WTC11 (cell line): ENCODE measurements at regions not wholly inside any gene's neighbourhood (a gene's known extent, or its start where the extent isn't known, plus 50 kb on each side); places are given as distances from the start of the nearest gene placed in this dataset.

Source experiments
- ATAC-seq: fragments of 200-7000 bp; cut with Tn5 transposase; 2 replicates; pipeline ENCODE4 v1.10.0; 2021; ENCODE audit warnings: mild to moderate bottlenecking, moderate library complexity
- CTCF ChIA-PET: fragments of 300-600 bp; sonication (Branson Sonifier 250); formaldehyde crosslinking; loops from one replicate; lab custom pipeline; 2021; ENCODE audit warnings: antibody characterized with exemption; lab: Charles Lee
- POLR2A ChIA-PET: fragments of 350-600 bp; sonication (Branson Sonifier 250); formaldehyde crosslinking; loops from one replicate; lab custom pipeline; 2021; ENCODE audit warnings: antibody characterized with exemption; lab: Charles Lee
- DNase-seq: peaks from one replicate; pipeline ENCODE4 v3.0.0; 2021; ENCODE audit warnings: low spot score
- H3K27ac Mint-ChIP-seq: 2 replicates; pipeline ENCODE4 v1.8.0; 2021; ENCODE audit warnings: mixed read lengths
- H3K27me3 Mint-ChIP-seq: 2 replicates; pipeline ENCODE4 v1.8.0; 2021; ENCODE audit warnings: low read depth, mild to moderate bottlenecking, moderate library complexity, mixed read lengths
- H3K36me3 Mint-ChIP-seq: 2 replicates; pipeline ENCODE4 v1.8.0; 2021; ENCODE audit warnings: mixed read lengths
- H3K4me1 Mint-ChIP-seq: 2 replicates; pipeline ENCODE4 v1.8.0; 2022; ENCODE audit warnings: mixed read lengths
- H3K4me3 Mint-ChIP-seq: 2 replicates; pipeline ENCODE4 v1.8.0; 2021; ENCODE audit warnings: mild to moderate bottlenecking, moderate library complexity, mixed read lengths
- H3K9me3 Mint-ChIP-seq: 2 replicates; pipeline ENCODE4 v1.8.0; 2021; ENCODE audit warnings: mixed read lengths
- CBFB ChIP-seq: sonication (generic); formaldehyde crosslinking; IDR thresholded peaks from 2 replicates; pipeline ENCODE4 v1.8.1; 2022; ENCODE audit warnings: mild to moderate bottlenecking, low read depth, missing genetic modification reagents
- IRF2 ChIP-seq: sonication (generic); formaldehyde crosslinking; IDR thresholded peaks from 2 replicates; pipeline ENCODE4 v1.8.0; 2022; ENCODE audit warnings: low read depth, missing genetic modification reagents, borderline replicate concordance
- JUN ChIP-seq: sonication (generic); formaldehyde crosslinking; IDR thresholded peaks from 2 replicates; pipeline ENCODE4 v1.8.0; 2023; ENCODE audit warnings: mild to moderate bottlenecking, missing genetic modification reagents
- NR3C1 ChIP-seq: sonication (generic); formaldehyde crosslinking; conservative IDR thresholded peaks from 2 replicates; pipeline ENCODE4 v1.8.1; 2023; ENCODE audit warnings: low read depth, mild to moderate bottlenecking, missing genetic modification reagents
- RORB ChIP-seq: fragments of 250-450 bp; sonication (Bioruptor Pico); IDR thresholded peaks from 2 replicates; pipeline ENCODE4 v1.9.0; 2021; ENCODE audit warnings: mild to moderate bottlenecking
- SOX15 ChIP-seq: fragments of 250-450 bp; sonication (Bioruptor Pico); IDR thresholded peaks from 2 replicates; pipeline ENCODE4 v1.9.0; 2021; ENCODE audit warnings: mild to moderate bottlenecking
- SP1 ChIP-seq: sonication (generic); formaldehyde crosslinking; conservative IDR thresholded peaks from 2 replicates; pipeline ENCODE4 v1.8.1; 2022; ENCODE audit warnings: missing genetic modification reagents
- ZNF138 ChIP-seq: sonication (generic); formaldehyde crosslinking; conservative IDR thresholded peaks from 2 replicates; pipeline ENCODE4 v1.8.1; 2022; ENCODE audit warnings: mild to moderate bottlenecking, moderate library complexity, missing genetic modification reagents
- ZNF219 ChIP-seq: sonication (generic); formaldehyde crosslinking; IDR thresholded peaks from 2 replicates; pipeline ENCODE4 v1.8.0; 2023; ENCODE audit warnings: missing genetic modification reagents, mild to moderate bottlenecking, borderline replicate concordance
- ZNF416 ChIP-seq: fragments of 250-450 bp; sonication (Bioruptor Pico); IDR thresholded peaks from 2 replicates; pipeline ENCODE4 v1.9.0; 2021; ENCODE audit warnings: mild to moderate bottlenecking, inconsistent platforms
- ZNF423 ChIP-seq: fragments of 250-450 bp; sonication (Bioruptor Pico); IDR thresholded peaks from 2 replicates; pipeline ENCODE4 v2.1.2; 2022; ENCODE audit warnings: mild to moderate bottlenecking, moderate library complexity
- ZNF425 ChIP-seq: fragments of 250-450 bp; sonication (Bioruptor Pico); conservative IDR thresholded peaks from 2 replicates; pipeline ENCODE4 v1.9.0; 2021; ENCODE audit warnings: mild to moderate bottlenecking
- TF ChIP-seq, protein P1 (sequence below): sonication (generic); formaldehyde crosslinking; IDR thresholded peaks from 2 replicates; pipeline ENCODE4 v1.8.0; 2023; ENCODE audit warnings: missing genetic modification reagents, mild to moderate bottlenecking, borderline replicate concordance
- TF ChIP-seq, protein P2 (sequence below): sonication (generic); formaldehyde crosslinking; IDR thresholded peaks from 2 replicates; pipeline ENCODE4 v1.8.1; 2023; ENCODE audit warnings: mild to moderate bottlenecking, moderate library complexity, missing genetic modification reagents
- TF ChIP-seq, protein P3 (sequence below): fragments of 250-450 bp; sonication (Bioruptor Pico); IDR thresholded peaks from 2 replicates; pipeline ENCODE4 v1.9.0; 2021; ENCODE audit warnings: moderate library complexity, mild to moderate bottlenecking, inconsistent platforms, borderline replicate concordance
- TF ChIP-seq, protein P4 (sequence below): sonication (generic); formaldehyde crosslinking; IDR thresholded peaks from 2 replicates; pipeline ENCODE4 v1.8.1; 2022; ENCODE audit warnings: mild to moderate bottlenecking, moderate library complexity, missing genetic modification reagents

- TF ChIP-seq ZNF219 (no peak), NR3C1 (CRISPR knock-in tag) (no peak)
Observed at GRCh38 chr2:147386284-147386683, 458.5 kb upstream of the ACVR2A start (continued).

DNA sequence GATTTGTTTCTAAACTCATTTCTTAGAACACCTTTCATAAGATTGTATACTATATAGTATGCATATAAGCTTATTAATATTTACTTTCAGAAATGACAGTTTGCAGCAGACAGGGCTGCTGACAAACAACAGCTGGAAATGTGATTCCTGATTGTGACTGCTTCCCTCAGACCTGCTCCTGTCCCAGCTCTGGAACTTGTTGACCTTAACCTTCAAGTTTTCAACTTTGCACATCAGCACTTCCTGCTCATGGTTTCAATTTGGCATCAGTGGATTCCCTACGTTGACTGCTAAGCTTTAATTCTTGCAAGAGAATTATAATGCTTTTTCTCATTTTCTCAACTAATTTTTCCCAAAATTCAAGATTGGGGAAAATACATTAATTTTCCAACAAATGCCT, 459.2 kb upstream of the ACVR2A start:
- ChIA-PET CTCF (no interaction called here), POLR2A (no interaction called here)
- H3K9me3 Mint-ChIP-seq, result no peaks in the 10 kb centered on the region
- no peak for DNase-seq
- H3K27ac Mint-ChIP-seq, result no peak overlapping the region
- H3K36me3 Mint-ChIP-seq, result no peaks in the 10 kb centered on the region
- no peak for ATAC-seq
- TF ChIP-seq ZNF416 (CRISPR knock-in tag) (no peak), SOX15 (CRISPR knock-in tag) (no peak), RORB (CRISPR knock-in tag) (no peak), IRF2 (no peak), ZNF425 (CRISPR knock-in tag) (no peak), ZNF138 (CRISPR knock-in tag) (no peak), SP1 (CRISPR knock-in tag) (no peak), JUN (CRISPR knock-in tag) (no peak)
- TF ChIP-seq, protein P1, sequence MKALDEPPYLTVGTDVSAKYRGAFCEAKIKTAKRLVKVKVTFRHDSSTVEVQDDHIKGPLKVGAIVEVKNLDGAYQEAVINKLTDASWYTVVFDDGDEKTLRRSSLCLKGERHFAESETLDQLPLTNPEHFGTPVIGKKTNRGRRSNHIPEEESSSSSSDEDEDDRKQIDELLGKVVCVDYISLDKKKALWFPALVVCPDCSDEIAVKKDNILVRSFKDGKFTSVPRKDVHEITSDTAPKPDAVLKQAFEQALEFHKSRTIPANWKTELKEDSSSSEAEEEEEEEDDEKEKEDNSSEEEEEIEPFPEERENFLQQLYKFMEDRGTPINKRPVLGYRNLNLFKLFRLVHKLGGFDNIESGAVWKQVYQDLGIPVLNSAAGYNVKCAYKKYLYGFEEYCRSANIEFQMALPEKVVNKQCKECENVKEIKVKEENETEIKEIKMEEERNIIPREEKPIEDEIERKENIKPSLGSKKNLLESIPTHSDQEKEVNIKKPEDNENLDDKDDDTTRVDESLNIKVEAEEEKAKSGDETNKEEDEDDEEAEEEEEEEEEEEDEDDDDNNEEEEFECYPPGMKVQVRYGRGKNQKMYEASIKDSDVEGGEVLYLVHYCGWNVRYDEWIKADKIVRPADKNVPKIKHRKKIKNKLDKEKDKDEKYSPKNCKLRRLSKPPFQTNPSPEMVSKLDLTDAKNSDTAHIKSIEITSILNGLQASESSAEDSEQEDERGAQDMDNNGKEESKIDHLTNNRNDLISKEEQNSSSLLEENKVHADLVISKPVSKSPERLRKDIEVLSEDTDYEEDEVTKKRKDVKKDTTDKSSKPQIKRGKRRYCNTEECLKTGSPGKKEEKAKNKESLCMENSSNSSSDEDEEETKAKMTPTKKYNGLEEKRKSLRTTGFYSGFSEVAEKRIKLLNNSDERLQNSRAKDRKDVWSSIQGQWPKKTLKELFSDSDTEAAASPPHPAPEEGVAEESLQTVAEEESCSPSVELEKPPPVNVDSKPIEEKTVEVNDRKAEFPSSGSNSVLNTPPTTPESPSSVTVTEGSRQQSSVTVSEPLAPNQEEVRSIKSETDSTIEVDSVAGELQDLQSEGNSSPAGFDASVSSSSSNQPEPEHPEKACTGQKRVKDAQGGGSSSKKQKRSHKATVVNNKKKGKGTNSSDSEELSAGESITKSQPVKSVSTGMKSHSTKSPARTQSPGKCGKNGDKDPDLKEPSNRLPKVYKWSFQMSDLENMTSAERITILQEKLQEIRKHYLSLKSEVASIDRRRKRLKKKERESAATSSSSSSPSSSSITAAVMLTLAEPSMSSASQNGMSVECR (CRISPR knock-in tag), result no peak
- TF ChIP-seq, protein P2, sequence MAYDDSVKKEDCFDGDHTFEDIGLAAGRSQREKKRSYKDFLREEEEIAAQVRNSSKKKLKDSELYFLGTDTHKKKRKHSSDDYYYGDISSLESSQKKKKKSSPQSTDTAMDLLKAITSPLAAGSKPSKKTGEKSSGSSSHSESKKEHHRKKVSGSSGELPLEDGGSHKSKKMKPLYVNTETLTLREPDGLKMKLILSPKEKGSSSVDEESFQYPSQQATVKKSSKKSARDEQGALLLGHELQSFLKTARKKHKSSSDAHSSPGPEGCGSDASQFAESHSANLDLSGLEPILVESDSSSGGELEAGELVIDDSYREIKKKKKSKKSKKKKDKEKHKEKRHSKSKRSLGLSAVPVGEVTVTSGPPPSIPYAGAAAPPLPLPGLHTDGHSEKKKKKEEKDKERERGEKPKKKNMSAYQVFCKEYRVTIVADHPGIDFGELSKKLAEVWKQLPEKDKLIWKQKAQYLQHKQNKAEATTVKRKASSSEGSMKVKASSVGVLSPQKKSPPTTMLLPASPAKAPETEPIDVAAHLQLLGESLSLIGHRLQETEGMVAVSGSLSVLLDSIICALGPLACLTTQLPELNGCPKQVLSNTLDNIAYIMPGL, result no peak
- TF ChIP-seq, protein P3, sequence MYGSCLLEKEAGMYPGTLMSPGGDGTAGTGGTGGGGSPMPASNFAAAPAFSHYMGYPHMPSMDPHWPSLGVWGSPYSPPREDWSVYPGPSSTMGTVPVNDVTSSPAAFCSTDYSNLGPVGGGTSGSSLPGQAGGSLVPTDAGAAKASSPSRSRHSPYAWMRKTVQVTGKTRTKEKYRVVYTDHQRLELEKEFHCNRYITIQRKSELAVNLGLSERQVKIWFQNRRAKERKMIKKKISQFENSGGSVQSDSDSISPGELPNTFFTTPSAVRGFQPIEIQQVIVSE (CRISPR knock-in tag), result no peak
- H3K27me3 Mint-ChIP-seq, result peaks cover 3% of the 10 kb centered on the region; the same call in 1 of the 2 replicates
- peaks cover 9% of the 10 kb centered on the region for H3K4me1 Mint-ChIP-seq
- no peak overlapping the region for H3K4me3 Mint-ChIP-seq

- H3K4me1 Mint-ChIP-seq, result peaks cover 6% of the 10 kb centered on the region; the same call in 1 of the 2 replicates
- no peak overlapping the region for H3K27ac Mint-ChIP-seq
- POLR2A ChIA-PET, result no interaction called here
- H3K36me3 Mint-ChIP-seq, result no peaks in the 10 kb centered on the region
- no peak for DNase-seq
- H3K4me3 Mint-ChIP-seq, result no peak overlapping the region
- no peaks in the 10 kb centered on the region for H3K9me3 Mint-ChIP-seq
- TF ChIP-seq ZNF423 (CRISPR knock-in tag), result no peak
- TF ChIP-seq, protein P4, sequence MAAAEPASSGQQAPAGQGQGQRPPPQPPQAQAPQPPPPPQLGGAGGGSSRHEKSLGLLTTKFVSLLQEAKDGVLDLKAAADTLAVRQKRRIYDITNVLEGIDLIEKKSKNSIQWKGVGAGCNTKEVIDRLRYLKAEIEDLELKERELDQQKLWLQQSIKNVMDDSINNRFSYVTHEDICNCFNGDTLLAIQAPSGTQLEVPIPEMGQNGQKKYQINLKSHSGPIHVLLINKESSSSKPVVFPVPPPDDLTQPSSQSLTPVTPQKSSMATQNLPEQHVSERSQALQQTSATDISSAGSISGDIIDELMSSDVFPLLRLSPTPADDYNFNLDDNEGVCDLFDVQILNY (CRISPR knock-in tag), result no peak
- TF ChIP-seq CBFB (CRISPR knock-in tag), result no peak
- TF ChIP-seq IRF2, result no peak
- CTCF ChIA-PET, result no interaction called here
- H3K27me3 Mint-ChIP-seq, result peaks cover 3% of the 10 kb centered on the region; the same call in 1 of the 2 replicates
- no peak for ATAC-seq
Observed at GRCh38 chr2:147384659-147385058, 460.2 kb upstream of the ACVR2A start.
